ENCODE measurements at regions not wholly inside any gene's neighbourhood (a gene's known extent, or its start where the extent isn't known, plus 50 kb on each side); places are given as distances from the start of the nearest gene placed in this dataset.

- TF ChIP-seq EZH2phosphoT487 (IDR thresholded peaks at IDR 0.05; ENCODE audit: insufficient read depth, low read depth), result no peak
- TF ChIP-seq EZH2 (IDR thresholded peaks at IDR 0.05; ENCODE audit: insufficient read depth, poor library complexity, severe bottlenecking), result no peak
Measured at GRCh38 chr16:35573407-35573806, 2114.0 kb downstream of the TP53TG3F start.

Measured in GM23248 (cell line).